GM18520 (cell line): ENCODE measurements at regions not wholly inside any gene's neighbourhood (a gene's known extent, or its start where the extent isn't known, plus 50 kb on each side); places are given as distances from the start of the nearest gene placed in this dataset.

Experiments used
- ATAC-seq: cut with Tn5 transposase; IDR thresholded peaks from one replicate; pipeline ENCODE4 v1.9.1; 2021; ENCODE audit not compliant: unreplicated experiment

DNA sequence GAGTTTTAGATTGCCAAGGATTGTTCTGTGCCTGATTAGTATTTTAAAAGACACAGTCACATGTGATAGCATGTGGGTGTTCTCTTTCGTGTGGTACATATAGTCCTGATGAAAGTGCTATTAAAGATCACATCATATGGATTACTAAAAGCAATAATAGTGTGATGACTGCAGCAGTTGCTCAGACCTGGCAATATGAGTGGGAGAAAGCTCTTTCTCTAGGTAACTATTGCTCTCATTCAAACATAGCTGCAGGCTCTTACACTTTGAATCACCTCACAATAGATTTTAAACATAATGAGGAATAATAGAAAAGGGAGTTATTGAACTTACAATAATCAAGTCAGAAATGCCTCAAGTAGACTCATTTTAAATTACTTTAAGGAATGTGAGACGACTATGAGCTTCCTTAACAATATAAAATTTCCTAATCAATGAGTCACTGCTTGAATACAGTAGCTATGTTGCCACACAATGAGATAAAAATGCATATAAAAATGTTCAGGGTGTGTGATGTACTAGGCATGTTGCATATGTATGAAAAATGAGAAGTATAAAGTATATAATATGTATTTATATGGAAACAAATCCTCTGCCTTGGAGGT, 452.1 kb downstream of the TMX3 start:
- no peak for ATAC-seq

DNA sequence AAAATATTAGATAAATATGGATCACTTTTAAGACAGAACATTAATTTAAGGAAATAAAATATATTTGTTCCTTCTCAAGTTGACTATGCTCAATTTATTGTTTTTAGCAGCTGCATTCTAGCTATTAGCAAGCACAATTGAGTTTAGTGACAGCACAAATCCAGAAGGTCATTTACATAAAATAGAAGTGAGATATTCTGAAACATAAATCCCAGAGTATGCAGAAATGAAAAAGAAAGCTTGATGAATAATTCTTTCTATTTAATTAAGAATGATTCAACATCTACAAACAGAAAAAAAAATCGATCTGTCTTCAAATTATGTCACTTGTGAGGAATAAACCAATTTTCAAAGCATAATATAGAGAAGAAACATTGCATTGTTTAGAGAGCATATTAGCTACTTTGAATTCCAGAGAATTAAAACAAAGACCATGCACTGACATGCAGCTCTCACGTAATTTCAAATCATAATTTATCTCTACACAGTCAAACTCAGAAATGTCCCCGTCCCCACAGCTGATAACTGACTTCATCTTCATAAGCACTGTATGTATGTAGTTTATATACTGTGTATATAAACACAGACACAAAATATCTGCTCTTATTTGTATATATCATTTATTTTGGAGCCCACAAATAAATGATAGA, 458.4 kb downstream of the TMX3 start:
- ATAC-seq: no peak

DNA sequence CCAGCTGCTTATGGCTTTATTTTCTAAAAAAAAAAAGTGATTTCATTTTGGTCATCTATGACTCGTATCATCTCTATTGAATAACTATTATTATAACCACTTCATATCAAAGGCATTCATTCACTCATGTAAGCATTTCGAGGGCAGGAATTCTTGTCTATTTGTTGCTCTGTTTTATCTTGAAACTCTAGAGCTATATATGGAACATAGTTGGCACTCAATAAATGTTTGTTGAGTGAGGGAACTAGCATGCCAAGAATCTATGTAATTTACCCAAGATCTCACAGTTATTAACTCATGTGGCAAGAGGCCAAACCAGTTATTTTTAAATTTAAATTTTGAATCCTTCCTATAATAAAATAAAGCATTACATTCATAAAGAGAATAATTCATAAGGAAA, 470.1 kb downstream of the TMX3 start:
- no peak for ATAC-seq

DNA sequence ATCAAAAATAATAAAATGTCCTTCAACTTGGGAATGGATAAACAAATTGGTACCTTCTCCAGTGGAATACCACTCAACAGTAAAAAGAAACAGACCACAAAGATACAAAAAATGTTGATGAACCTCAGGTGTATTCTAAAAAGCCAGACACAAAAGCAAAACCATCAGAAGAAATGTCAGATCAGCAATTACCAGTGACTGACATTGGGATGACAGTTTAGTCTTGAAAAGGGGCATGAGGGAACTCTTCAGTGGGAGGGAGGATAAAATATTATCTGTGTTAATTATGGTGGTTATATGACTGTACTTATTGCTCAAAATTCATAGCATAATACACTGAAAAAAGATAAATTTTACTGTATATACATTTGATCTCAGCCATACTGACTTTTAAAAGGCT, 473.0 kb downstream of the TMX3 start:
- ATAC-seq: no peak

DNA sequence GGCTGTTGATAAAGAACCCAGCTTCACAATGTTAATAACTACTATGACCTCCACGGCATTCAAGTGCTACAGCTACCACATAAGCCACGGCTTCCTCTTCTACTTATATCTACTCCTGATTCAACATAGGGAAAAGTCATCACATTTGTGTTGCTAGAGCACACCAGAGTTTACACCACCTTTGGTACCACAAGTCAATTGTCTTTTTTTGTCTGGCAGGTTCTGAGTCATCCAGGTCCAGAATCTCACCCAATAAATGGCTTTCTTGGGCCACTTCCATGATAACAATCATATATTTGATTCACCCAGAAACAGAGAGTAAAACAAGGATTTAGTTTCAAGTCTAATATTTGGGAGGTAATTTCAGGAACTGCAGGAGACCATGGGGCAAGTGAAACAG, 480.2 kb downstream of the TMX3 start:
- no peak for ATAC-seq

DNA sequence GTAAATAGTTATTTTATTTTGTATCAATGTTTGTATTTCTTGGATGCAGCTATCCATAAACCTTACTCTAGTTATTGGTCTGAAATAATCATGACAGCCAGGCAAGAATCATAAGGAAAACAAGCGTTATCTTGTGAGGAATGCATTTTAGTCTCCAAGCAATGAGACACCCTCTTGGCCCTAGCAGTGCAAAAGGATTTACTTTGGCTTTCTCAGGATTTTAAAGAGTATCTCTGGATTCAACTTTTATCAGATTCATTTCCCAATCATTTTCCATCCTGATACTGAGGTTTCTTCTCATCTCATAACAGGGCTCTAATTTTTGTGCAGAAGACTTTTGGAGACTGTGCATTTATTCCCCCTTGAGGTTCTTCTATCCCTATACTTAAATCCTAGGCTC, 480.8 kb downstream of the TMX3 start:
- no peak for ATAC-seq

DNA sequence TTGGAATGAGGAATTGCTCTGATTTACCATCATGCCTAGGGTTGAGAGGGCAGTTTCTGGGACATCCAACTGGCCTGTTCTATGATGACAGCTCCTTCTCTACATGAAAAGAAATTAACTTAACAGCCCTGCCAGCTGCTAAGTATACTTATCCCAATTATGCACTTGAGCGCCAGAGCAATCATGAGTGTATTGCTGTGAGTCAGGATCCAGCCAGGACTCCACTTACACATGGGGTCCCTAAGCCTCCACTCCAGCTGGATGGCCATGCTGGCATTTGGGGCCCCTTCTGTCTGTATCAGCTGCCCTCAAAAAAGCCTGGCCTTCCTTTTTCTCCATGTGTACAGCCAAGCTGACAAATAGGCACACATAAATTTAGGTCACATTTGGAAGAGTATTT, 481.9 kb downstream of the TMX3 start:
- ATAC-seq: no peak

DNA sequence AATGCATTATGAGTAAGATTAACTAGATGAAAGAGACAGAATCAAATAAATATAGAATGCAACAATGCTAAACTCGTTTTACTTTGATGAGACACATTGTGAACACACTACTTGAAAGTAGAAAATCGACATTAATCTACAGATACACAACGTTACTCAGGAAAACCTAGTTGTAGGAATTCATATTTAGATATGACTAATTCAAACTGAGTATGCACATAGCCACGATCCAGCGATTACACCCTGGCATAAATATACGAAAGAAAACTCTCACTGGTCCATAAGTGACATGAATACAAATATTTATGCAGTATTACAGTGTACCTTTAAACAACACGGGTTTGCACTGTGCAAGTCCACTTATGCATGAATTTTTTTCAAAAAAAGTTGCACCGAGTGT, 485.6 kb downstream of the TMX3 start:
- ATAC-seq: no peak

DNA sequence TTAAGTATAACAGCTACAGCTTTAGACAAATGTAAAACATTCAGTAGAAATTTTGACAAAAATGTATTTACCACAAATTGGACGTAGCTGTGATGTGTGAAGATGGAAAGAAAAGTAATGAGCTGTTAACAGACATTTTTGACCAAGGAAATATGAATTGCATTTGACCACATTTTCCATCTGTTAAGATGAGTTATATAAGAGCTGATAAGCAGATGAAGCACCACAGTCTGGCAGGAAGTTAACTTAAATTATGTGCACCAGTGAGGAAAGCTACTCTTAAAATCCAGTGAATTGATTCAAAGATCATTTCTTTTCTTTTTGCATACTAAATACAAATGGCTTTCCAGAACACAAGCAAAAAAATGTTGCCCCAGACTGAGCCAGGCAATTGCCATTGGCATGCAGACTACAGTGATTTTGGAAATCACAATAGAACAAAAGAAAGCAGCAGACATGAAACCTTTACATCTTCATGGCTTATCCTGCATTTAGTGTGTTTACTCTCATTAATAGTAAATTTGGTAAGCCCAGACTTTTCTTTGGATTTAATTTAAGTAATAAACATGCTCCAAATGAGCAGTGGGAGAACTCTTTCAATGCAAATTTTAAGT, 493.7 kb downstream of the TMX3 start:
- no peak for ATAC-seq

DNA sequence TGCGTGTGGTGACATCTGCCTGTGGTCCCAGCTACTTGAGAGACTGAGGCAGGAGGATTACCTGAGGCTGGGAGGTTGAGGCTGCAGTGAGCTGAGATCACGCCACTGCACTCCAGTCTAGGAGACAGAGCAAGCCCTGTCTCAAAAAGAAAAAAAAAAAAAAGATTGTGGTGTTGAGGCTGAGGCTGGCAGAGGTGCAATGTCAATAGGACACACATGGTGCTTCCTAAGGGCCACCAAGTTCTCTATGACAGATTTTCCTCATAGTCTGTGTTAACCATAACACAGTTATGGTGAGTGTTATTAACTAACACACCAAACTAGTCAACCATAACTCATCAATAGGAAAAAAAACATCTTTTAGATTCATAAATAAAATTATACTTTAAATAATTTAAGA, 494.4 kb downstream of the TMX3 start:
- ATAC-seq: no peak

DNA sequence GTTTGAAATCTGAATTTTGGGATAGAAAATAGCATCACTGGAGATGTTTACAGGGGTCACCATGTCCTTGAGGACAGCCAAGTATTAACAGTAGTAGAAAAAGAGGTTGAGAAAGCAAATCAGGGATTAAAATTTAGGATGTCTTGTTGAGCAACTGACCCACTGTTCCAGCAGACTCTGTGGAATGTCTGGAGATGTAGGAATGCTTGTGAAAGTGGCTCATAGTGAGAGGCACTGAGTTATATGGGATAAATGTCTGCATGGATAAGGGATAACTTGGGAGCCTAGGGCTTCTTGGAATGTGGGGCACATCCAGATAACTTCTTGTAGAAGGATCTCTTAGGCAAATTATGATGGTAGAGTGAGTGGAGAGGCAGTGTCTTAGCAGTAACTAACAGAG, 495.0 kb downstream of the TMX3 start:
- ATAC-seq: no peak

DNA sequence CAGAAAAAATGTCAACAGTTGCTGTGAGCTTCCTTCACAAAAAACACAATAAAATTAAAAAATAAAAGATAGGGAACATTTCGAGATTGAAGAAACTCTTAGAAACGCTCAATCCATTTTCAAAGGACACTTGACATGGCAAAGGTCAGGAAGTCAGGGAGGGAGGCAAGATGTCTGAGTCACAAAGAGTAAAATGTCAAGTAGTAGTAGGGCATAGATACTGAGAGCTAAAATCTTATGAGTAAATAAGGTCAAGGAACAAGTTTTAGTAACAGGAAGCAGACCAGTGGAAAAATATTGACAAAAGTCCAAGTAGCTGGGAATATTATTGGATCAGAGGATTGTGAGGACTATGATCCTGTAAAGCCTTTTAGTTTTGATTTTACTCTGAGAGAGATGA, 495.6 kb downstream of the TMX3 start:
- ATAC-seq: no peak

DNA sequence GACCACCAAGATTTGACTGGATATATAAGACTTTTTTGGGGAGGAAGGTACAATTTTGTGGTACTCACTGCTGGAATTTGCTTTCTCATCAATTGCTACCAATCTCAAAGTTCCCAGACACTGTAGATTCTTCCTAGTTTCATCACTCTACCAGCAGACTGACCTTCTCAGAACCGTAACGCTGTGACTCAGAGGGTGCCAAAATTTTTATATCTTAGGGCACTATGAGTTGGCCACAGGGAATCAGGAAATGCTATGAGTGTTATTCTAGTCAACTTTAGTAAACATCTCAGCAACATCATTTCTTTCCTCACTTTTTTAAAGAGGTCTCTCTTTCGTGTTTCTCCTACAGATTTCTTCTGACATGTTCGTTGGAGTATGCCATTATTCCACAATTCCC, 499.0 kb downstream of the TMX3 start:
- ATAC-seq: no peak

DNA sequence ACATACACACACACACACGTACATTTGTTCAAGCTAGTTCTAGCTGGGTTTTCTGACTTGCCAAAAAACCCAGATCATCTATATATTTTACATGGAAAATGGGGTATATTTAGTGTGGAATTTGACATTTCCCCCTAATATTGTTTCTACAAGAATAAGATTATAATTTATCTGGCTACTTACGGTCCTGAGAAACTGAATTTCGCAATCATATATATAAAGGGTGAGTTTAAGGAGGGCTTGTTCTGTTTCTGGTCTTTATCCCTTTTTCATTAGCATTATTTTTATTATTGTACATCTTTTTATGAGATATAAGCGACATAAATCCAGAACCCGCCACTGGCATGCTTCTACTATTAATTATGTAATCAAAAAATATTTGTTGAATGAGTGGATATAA, 528.9 kb downstream of the TMX3 start:
- ATAC-seq: no peak

DNA sequence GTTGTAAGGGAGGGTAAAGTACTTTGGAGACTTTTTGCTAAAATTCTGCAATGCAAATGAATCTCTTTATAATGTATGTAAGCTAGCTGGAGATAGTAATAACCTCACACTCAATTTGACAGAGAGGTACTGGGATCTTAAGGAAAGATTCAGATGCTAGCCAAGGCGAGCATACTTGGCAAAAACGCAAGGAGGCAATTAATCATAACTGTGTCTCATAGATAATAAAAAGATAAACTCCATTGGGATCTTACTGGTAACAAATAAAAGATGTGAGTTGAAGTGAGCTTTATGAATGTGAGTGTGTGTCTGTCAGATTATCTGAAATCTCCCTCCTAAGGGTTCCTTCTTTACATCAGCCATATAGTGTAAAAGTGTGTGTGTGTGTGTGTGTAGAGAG, 533.0 kb downstream of the TMX3 start:
- no peak for ATAC-seq

DNA sequence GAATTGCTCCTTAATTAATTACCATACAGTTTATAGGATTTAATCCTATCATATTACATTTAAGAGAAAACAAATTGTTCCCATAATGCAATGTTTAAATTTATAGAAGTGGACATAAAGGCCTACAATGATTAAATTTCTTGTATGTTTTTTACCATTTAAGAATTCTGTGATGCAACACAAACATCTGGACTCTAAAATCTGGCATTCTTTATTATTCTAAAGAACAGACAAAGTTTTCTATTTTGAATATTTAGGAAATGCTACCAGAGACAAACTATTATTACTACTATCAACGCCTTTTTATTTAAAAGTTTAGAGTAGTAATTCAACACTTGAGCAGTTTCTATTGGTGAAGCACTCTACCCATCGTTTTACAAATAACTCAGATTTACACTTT, 535.1 kb downstream of the TMX3 start:
- ATAC-seq: no peak

DNA sequence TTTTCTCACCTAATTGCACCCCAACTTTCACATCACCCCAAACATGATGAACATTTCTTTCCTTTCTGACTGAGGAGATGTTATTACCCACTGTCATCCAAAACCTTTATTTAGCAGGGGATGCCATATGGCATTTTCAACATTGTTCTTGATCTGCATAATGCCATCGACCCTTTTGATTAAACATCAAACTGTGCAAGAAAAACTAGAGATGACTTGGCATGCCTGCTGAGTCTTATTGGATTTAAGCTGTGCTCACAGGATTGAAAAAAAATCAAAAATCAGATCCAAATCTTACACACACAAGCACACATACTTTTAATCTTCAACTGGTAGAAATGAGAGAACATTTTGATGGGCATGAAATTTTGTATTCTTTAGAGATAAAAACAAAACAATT, 536.0 kb downstream of the TMX3 start:
- no peak for ATAC-seq

DNA sequence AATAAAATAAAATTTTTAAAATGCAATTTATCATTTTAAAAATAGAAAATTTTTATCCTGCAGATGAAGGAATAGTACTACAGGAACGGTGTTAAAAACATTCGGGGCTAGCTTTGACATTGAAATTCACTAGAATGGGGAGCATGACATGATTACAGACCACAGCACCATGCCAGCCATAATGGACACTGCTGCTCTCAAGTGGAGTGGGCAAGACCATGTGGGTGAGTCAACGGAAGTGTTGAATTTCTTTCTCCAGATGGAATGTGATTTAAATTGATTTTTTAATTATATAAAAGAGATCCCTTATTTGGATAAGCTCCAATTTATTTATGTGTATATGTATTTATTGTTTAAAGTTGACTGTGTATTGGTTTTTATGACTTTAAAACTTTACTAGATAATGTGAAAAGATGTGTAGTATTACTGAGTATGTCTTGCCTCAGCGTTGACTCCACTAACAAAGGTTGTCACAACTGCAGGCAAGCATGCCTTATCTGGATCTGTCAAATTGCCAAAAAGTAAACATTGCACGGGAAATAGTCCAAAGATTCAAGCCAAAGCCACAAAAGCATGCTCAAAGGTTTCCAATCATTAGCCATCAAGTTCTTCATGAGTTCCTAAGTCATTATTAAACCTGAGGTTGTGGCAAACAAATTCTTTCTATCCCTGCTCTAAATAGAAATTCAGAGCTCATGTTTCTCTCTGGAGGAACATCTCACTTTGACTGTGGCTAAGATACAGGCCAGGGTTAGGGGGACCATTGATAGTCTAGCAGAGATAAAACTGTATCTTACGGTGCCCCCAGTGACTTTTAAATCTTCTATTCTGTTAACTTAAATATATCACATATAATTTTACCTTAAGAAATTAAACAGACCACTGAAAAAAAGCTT, 536.9 kb downstream of the TMX3 start:
- no peak for ATAC-seq

DNA sequence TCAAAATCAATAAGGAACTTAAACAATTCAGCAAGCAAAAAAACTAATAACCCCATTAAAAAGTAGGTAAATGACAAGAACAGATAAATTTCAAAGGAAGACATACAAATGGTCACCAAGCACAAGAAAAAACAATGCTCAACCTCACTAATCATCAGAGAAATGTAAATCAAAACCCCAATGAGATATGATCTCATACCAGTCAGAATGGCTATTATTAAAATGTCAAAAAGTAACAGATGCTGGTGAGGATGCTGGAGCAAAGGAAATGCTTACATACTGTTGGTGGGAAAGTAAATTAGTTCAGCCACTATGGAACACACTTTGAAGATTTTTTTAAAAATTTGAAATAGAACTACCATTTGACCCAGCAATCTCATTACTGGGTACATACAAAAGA, 538.0 kb downstream of the TMX3 start:
- no peak for ATAC-seq

DNA sequence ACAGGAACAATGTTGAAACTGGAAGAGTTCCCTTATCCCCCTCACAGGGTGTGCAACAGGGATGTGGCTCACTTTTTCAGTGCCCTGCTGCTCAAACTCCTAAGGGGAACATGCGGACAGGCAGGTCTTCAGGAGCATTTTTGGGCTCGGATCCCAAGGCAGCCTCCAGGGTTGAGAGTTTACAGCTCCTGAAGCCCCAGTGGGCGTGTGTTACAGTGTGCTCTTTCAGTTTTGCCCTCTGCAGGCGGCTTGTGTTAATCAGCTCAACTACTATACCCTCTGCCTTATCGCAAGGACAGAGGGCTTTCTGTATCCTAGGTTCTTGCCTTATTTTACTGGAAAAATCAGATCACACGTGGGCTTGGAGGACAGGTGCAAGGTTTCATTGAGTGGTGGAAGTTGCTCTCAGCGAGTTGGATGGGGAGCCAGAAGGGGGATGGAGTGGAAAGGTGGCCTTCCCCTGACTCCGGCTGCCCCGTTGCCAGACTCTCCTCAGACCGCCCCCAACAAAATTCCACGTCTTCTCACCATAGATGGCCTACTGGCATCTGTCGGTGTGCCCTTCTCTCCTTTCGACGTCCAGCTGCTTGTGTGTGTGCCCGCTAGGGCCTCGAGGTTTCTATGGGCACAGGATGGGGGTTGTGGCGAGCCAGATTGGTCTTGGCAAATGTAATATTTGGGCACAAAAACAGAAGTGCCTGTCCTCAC, 541.9 kb downstream of the TMX3 start:
- no peak for ATAC-seq

DNA sequence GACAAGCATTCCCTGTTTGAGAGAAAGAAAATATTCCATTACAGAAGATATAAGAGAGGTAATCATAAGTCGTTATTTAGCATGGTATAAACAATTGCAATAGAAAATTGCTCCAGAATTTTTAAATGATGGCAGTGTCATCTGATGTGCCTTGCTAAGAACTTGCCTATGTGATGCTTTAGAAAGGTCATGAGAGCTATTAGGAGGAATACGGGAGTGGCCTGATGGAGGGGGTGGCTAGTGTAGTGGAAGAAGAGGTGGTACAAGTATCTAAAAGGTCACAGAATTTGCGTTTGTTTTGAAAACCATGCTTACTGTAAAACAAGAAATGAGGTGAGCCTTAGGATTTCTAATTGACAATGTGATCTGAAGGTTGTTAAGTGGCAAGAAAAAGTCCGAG, 550.0 kb downstream of the TMX3 start:
- no peak for ATAC-seq
